Pancreas (tissue), 10 donors: ENCODE measurements at regions not wholly inside any gene's neighbourhood (a gene's known extent, or its start where the extent isn't known, plus 50 kb on each side); places are given as distances from the start of the nearest gene placed in this dataset.

Experiments
- ATAC-seq, 4 donors: fragments of 200-7000 bp; cut with Tn5 transposase; one replicate each; pipeline versions ENCODE4 v1.8.0 to v1.9.1; 2020; ENCODE audit warnings: mild to moderate bottlenecking in 4 of 4, moderate library complexity in 4 of 4
- DNase-seq, 6 donors: peaks; one replicate each; pipeline ENCODE4 v3.0.0-alpha.2; 2020
- FAIRE-seq: peaks from 2 replicates; lab custom pipeline; 2012; peaks lifted over from hg19 to GRCh38; lab: Jason Lieb, UNC
- H3K27ac ChIP-seq, 4 donors: fragments of 200-600 bp; sonication (generic); 1 replicate in 3 of 4; 2 replicates in 1 of 4; pipeline versions ENCODE4 v1.5.0 to v1.8.0; 2020
- H3K27me3 ChIP-seq, 4 donors: fragments of 200-600 bp; one replicate each; pipeline ENCODE4 v1.8.0; 2021
- H3K36me3 ChIP-seq, 3 donors: fragments of 200-600 bp; sonication (generic) in 1 of 3; one replicate each; pipeline versions ENCODE4 v1.5.0 to v1.8.0; 2020 to 2021
- H3K4me1 ChIP-seq, 3 donors: fragments of 200-600 bp; one replicate each; pipeline ENCODE4 v1.8.0; 2021
- H3K4me3 ChIP-seq, 4 donors: fragments of 200-600 bp; sonication (generic) in 2 of 4; one replicate each; pipeline versions ENCODE4 v1.5.0 to v1.8.0; 2020 to 2021
- H3K9me3 ChIP-seq, 4 donors: fragments of 200-600 bp; one replicate each; pipeline ENCODE4 v1.8.0; 2021
- WGBS, 2 donors: extraction: QIAGEN DNeasy Blood & Tissue Kit; methylation state at CpG; one replicate each; pipeline ENCODE4 v1.1.7; 2013; 5-methylcytosine and 5-hydroxymethylcytosine counted together
- intact Hi-C, 3 donors: fragments of 100-400 bp; cut with DNase I; formaldehyde crosslinking; loops; one replicate each; pipeline versions ENCODE4 v1.11.1 to v1.14.2; 2022
- TF ChIP-seq, protein P1 (sequence below), 4 donors: fragments of 200-600 bp; sonication (generic) in 3 of 4; IDR thresholded peaks; one replicate each; pipeline versions ENCODE4 v1.5.0 to v1.8.0; 2021; ENCODE audit warnings: antibody characterized with exemption in 4 of 4
- donor health status: healthy with polysubstance abuse.
- donor health status: DM: no; HTN: no; CAD: no; lungs with moderate emphysema.
- donor health status: DM: no; HTN: no; CAD: no.
- donor health status: control.
- donor health status: control.
- donor health status: Bipolar disorder and iron deficiency.
- donor health status: DM: yes; HTN: yes; CAD: no.
- donor health status: DM: no; HTN: no; CAD: no.
- donor health status: DM: no; HTN: no; CAD: no.
- donor health status: DM: yes; HTN: yes; CAD: no.

GRCh38 chr4:32427566-32427965, 1707.4 kb downstream of the PCDH7 start:
- intact Hi-C loops = no loop called here
- H3K4me1 ChIP-seq = no peaks in the 10 kb centered on the region
- no peak overlapping the region for H3K27ac ChIP-seq
- H3K27me3 ChIP-seq = no peaks in the 10 kb centered on the region
- ATAC-seq (no peak), DNase-seq (no peak), FAIRE-seq (no peak)
- TF ChIP-seq, protein P1, sequence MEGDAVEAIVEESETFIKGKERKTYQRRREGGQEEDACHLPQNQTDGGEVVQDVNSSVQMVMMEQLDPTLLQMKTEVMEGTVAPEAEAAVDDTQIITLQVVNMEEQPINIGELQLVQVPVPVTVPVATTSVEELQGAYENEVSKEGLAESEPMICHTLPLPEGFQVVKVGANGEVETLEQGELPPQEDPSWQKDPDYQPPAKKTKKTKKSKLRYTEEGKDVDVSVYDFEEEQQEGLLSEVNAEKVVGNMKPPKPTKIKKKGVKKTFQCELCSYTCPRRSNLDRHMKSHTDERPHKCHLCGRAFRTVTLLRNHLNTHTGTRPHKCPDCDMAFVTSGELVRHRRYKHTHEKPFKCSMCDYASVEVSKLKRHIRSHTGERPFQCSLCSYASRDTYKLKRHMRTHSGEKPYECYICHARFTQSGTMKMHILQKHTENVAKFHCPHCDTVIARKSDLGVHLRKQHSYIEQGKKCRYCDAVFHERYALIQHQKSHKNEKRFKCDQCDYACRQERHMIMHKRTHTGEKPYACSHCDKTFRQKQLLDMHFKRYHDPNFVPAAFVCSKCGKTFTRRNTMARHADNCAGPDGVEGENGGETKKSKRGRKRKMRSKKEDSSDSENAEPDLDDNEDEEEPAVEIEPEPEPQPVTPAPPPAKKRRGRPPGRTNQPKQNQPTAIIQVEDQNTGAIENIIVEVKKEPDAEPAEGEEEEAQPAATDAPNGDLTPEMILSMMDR (IDR thresholded peaks at IDR 0.05) = no peak
- H3K36me3 ChIP-seq = no peaks in the 10 kb centered on the region
- no peaks in the 10 kb centered on the region for H3K9me3 ChIP-seq
- no peak overlapping the region for H3K4me3 ChIP-seq
- 53 to 61% methylated on average over 7 of the region's 7 CpGs for WGBS, 2 donors

DNA sequence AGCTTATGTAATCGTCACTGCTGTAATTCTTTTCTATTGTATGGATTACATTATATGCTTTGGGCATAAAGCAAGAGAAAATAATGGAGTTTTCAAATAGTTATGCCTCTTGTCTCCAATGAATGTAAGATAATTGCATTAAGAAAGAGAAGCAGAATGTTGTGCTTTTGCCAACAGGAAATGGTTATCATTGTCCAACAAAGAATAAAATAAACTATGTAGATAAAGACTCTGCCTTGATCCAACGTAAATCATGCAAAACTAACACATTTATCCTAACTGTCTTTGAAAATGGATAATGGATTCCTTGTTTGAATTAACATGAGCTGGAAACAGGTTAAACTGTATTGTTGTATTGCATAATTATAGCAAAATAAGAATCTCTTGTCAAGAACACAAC, 1709.0 kb downstream of the PCDH7 start:
- TF ChIP-seq, protein P1 (IDR thresholded peaks at IDR 0.05) = no peak
- no peak for ATAC-seq
- FAIRE-seq = no peak
- no peak for DNase-seq
- Histone ChIP-seq H3K4me3 (no peak overlapping the region), H3K27me3 (no peaks in the 10 kb centered on the region), H3K36me3 (no peaks in the 10 kb centered on the region), H3K4me1 (no peaks in the 10 kb centered on the region), H3K27ac (no peak overlapping the region), H3K9me3 (no peaks in the 10 kb centered on the region)
- WGBS, 2 donors = 31 to 38% methylated on average over 2 of the region's 2 CpGs
- intact Hi-C loops = no loop called here

DNA sequence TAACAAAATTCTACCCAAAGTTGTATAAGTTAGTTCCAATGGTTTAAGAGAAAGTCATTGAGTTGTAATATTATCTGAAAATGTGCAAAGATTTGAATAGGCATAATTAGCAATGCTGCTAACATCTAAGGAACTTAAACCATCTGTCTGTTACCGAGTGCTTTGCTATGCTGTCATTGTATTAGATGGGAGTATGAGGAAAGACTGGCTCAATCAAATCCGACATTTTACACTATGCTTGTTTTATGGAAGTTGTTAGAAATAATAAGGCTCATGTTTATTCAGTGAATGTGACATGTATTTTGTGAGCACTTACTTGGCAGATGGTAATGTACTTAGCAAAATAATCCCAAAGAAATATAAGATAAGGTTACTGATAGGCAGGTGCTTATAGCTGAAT, 1715.1 kb downstream of the PCDH7 start:
- H3K36me3 ChIP-seq = no peaks in the 10 kb centered on the region
- intact Hi-C loops = no loop called here
- no peaks in the 10 kb centered on the region for H3K9me3 ChIP-seq
- H3K27ac ChIP-seq = no peak overlapping the region
- no peak overlapping the region for H3K4me3 ChIP-seq
- FAIRE-seq (no peak), DNase-seq (no peak), ATAC-seq (no peak)
- TF ChIP-seq, protein P1 (IDR thresholded peaks at IDR 0.05) = no peak
- WGBS, 2 donors = 58 to 66% methylated on average over 2 of the region's 2 CpGs
- no peaks in the 10 kb centered on the region for H3K4me1 ChIP-seq
- no peaks in the 10 kb centered on the region for H3K27me3 ChIP-seq

- intact Hi-C loops = no loop called here
- H3K27ac ChIP-seq = no peak overlapping the region
- no peak for FAIRE-seq
Measured at GRCh38 chr4:32436816-32437215, 1716.6 kb downstream of the PCDH7 start.

GRCh38 chr4:32440391-32440790, 1720.2 kb downstream of the PCDH7 start:
- Histone ChIP-seq H3K4me3 (no peak overlapping the region), H3K36me3 (no peaks in the 10 kb centered on the region), H3K9me3 (no peaks in the 10 kb centered on the region), H3K27ac (no peak overlapping the region), H3K4me1 (no peaks in the 10 kb centered on the region), H3K27me3 (no peaks in the 10 kb centered on the region)
- FAIRE-seq = no peak
- intact Hi-C loops = no loop called here
- DNase-seq = no peak
- TF ChIP-seq, protein P1 (IDR thresholded peaks at IDR 0.05) = no peak
- 56 to 77% methylated on average over 3 of the region's 3 CpGs for WGBS, 2 donors
- no peak for ATAC-seq

More at GRCh38 chr4:32436816-32437215, 1716.6 kb downstream of the PCDH7 start:
- no peak for ATAC-seq
- no peaks in the 10 kb centered on the region for H3K9me3 ChIP-seq
- WGBS, 2 donors = 49 to 57% methylated on average over 3 of the region's 3 CpGs
- no peaks in the 10 kb centered on the region for H3K36me3 ChIP-seq
- DNase-seq = no peak
- no peaks in the 10 kb centered on the region for H3K4me1 ChIP-seq
- no peak overlapping the region for H3K4me3 ChIP-seq
- no peaks in the 10 kb centered on the region for H3K27me3 ChIP-seq
- TF ChIP-seq, protein P1 (IDR thresholded peaks at IDR 0.05) = no peak
